Brain microvascular endothelial cell (primary cell): ENCODE measurements at regions not wholly inside any gene's neighbourhood (a gene's known extent, or its start where the extent isn't known, plus 50 kb on each side); places are given as distances from the start of the nearest gene placed in this dataset.

ENCODE experiments used
- DNase-seq: peaks from one replicate; pipeline ENCODE4 v3.0.0-alpha.2; 2020
- H3K27ac ChIP-seq: fragments of 250-450 bp; sonication (Bioruptor Pico); 2 replicates; pipeline ENCODE4 v1.5.1; 2020; ENCODE audit warnings: mild to moderate bottlenecking, moderate library complexity
- H3K27me3 ChIP-seq: fragments of 250-450 bp; sonication (Bioruptor Pico); replicated peaks from 2 replicates; pipeline ENCODE4 v1.5.1; 2020; ENCODE audit warnings: mild to moderate bottlenecking
- H3K36me3 ChIP-seq: fragments of 250-450 bp; sonication (Bioruptor Pico); replicated peaks from 2 replicates; pipeline ENCODE4 v1.5.1; 2020; ENCODE audit warnings: mild to moderate bottlenecking
- H3K4me3 ChIP-seq: 2 replicates; pipeline ENCODE4 v1.5.1; 2011; ENCODE audit warnings: low read depth, mild to moderate bottlenecking, control low read depth, low read length, moderate library complexity
- in situ Hi-C: cut with HindIII; loops from 2 replicates; pipeline ENCODE4 v1.10.0; 2017; ENCODE audit warnings: low sequenced_read_pairs, low pct_ligation_motif_present
- TF ChIP-seq, protein P1 (sequence below): IDR thresholded peaks from 2 replicates; pipeline ENCODE4 v1.5.1; 2011; ENCODE audit warnings: low read depth, mild to moderate bottlenecking, moderate library complexity, low read length, control low read depth, inconsistent platforms; ENCODE audit errors: missing control alignments

DNA sequence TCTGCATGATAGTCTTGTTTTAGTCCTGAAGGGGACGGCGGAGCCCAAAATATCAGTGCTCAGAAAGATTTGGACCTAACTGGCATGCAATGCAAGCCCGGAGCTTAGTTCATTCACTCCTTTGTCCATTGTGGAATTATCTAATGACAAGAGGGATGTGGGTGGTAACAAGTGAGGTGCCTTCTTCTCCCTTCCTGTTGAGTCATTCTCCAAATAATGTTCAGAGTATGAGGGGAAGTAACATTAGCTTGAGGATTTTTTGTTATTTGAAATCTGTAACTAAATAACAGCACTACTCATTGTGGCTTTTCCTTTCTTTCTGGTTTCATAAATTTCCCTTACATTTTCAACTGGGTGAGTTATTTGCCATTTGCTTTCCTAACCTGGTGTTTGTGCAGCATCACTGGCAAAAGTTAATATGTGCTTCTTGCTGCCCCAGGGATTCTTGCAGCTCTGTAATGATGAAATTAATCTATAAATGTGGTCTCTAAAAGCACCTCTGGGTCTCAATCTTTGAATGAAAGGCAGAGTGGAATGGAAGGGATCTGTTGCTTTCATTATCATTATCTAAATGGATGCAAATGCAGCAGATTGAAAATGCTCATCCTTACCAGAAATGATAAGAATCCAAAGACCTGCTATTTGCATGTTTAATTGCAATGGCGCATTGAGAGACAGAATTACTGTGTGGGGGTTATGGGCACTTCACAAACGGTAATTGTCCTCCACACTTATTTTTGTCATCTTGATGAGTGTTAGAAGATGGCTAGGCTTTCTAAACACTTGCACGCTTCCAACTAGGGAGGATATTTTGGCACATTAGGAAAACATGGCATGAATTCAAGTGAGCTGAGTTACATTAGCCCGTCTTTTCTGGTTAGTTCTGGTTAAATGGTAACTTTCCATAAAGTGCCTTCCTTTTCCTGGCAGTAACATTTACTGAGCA is 89.9 kb upstream of the MITF start:
- TF ChIP-seq, protein P1, sequence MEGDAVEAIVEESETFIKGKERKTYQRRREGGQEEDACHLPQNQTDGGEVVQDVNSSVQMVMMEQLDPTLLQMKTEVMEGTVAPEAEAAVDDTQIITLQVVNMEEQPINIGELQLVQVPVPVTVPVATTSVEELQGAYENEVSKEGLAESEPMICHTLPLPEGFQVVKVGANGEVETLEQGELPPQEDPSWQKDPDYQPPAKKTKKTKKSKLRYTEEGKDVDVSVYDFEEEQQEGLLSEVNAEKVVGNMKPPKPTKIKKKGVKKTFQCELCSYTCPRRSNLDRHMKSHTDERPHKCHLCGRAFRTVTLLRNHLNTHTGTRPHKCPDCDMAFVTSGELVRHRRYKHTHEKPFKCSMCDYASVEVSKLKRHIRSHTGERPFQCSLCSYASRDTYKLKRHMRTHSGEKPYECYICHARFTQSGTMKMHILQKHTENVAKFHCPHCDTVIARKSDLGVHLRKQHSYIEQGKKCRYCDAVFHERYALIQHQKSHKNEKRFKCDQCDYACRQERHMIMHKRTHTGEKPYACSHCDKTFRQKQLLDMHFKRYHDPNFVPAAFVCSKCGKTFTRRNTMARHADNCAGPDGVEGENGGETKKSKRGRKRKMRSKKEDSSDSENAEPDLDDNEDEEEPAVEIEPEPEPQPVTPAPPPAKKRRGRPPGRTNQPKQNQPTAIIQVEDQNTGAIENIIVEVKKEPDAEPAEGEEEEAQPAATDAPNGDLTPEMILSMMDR: no peak
- DNase-seq: peak; percentile 56
- Histone ChIP-seq H3K27ac (peak overlapping the region; percentile 67), H3K36me3 (no peaks in the 10 kb centered on the region), H3K4me3 (no peak overlapping the region), H3K27me3 (no peaks in the 10 kb centered on the region)
- in situ Hi-C loops: no loop called here

DNA sequence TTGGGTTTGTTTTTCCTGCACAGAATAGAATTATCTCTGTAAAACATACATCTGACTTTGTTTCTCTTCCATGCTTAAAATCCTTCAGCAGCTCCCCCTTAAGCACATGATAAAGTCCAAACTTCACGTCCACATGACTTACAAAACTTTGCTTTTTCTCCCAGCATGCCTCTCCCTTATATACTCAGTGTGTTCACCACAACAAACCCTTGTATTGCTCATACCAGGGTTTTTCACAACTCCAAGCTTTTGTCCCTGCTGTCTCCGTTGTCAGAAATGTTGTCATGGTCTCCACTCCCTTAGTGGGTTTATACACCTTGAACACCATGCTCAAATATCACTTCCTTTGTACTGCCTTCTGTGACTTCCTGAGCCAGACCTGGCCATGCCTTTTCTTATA is 91.1 kb upstream of the MITF start:
- H3K36me3 ChIP-seq: no peaks in the 10 kb centered on the region
- H3K27me3 ChIP-seq: no peaks in the 10 kb centered on the region
- in situ Hi-C loops: no loop called here
- H3K27ac ChIP-seq: peak overlapping the region; percentile 63
- H3K4me3 ChIP-seq: no peak overlapping the region
- TF ChIP-seq, protein P1: no peak
- no peak for DNase-seq

DNA sequence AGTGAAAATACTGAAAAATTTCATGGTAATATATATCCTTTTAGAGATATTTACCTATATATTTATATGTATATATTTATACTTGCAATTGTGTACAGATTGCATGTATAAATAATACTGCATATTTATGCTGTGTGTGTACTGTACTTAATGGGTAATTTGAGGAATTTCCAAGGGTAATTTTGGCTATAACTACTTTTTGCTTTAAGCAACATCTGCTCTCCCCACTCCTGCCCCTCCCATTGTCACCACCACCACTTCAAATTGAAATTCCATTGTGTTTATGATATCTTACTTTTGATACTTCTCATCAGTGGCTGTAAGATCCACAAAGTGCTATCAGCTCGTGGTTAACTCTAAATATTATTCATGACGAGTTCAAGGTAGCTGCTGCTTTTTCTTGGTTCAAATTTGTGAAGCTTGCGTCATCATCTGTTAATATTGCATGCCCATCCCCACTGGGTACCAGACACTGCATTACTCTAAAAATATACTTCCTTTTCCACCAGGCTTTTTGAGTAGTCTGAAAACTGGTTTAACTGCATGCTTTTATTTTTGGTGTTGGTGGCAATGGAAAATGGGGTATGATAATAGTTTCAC is 91.7 kb upstream of the MITF start:
- DNase-seq: peak; percentile 77
- TF ChIP-seq, protein P1: no peak
- Histone ChIP-seq H3K27me3 (no peaks in the 10 kb centered on the region), H3K4me3 (no peak overlapping the region), H3K36me3 (no peaks in the 10 kb centered on the region), H3K27ac (peak overlapping the region; percentile 63)
- in situ Hi-C loops: no loop called here

DNA sequence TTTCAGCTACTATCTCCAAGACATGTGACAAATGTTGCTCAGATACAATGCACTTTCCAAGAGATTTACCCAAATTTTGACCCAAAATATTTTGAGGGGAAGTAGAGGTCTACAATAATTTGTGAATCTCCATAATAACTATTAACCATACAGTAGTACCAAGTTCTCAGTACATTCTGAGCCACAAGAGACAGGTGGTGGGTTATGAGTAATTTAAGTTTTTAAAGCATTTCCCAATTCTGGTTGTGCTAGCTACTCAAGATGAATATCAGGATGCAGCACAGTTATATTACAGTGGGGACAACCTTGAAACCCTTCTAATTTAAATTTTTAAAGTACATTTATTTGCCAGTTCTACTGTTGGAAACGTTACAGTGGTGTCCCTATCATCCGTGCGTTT is 92.2 kb upstream of the MITF start:
- DNase-seq: no peak
- in situ Hi-C loops: no loop called here
- Histone ChIP-seq H3K27me3 (no peaks in the 10 kb centered on the region), H3K4me3 (no peak overlapping the region), H3K27ac (no peak overlapping the region), H3K36me3 (no peaks in the 10 kb centered on the region)
- TF ChIP-seq, protein P1: no peak

DNA sequence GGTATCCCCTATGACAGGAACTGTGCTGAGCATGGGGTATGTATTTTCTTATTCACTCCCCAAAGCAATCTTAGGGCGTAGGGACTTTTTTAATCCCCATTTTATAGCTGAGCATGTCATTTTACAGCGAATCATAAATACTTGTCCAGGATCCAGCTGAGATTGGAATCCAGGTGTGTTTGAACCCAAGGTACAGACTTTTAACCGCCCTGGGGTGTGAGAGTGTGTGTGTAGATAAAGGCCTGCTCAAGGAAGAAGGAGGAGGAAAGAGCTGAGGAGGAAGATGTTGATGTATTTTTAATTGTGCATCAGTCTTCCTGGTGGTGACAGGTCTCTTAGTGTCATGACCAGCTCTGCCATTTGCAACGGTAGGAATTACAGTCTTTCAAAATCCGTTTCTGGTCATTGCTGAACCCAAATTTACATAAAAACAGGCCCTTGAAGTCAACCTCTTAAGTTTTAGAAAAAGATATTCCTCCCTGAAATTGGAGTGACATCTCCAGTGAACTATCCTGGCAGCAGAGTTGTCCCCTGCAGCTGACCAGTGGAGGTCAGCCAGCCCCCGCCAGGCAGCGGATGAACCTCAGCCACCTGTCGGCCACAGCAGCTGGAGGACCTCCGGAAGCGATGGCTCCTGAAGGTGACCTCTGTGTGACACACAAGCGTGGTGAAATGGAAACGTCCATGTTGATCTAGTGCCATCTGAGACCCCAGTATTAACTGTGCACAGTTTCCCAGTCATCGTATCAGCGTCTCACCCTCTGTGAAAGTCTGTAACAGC is 92.8 kb upstream of the MITF start:
- no peak overlapping the region for H3K4me3 ChIP-seq
- no peaks in the 10 kb centered on the region for H3K27me3 ChIP-seq
- no peak for DNase-seq
- H3K27ac ChIP-seq: no peak overlapping the region
- no peaks in the 10 kb centered on the region for H3K36me3 ChIP-seq
- TF ChIP-seq, protein P1: no peak
- in situ Hi-C loops: no loop called here
